Nephron progenitor cell (in vitro differentiated cells): ENCODE measurements at regions not wholly inside any gene's neighbourhood (a gene's known extent, or its start where the extent isn't known, plus 50 kb on each side); places are given as distances from the start of the nearest gene placed in this dataset.

ENCODE experiments used
- DNase-seq: peaks from one replicate; pipeline ENCODE4 v3.0.0; 2021
- H3K27ac Mint-ChIP-seq: 2 replicates; pipeline ENCODE4 v1.8.0; 2021; ENCODE audit warnings: mild to moderate bottlenecking, moderate library complexity, mixed read lengths
- H3K27me3 Mint-ChIP-seq: 2 replicates; pipeline ENCODE4 v1.8.0; 2021; ENCODE audit warnings: mild to moderate bottlenecking, low read depth, mixed read lengths; ENCODE audit not compliant: poor library complexity
- H3K36me3 Mint-ChIP-seq: 2 replicates; pipeline ENCODE4 v1.8.0; 2021; ENCODE audit warnings: low read depth, mixed read lengths
- H3K4me1 Mint-ChIP-seq: 2 replicates; pipeline ENCODE4 v1.8.0; 2021; ENCODE audit warnings: mixed read lengths
- H3K4me3 Mint-ChIP-seq: 2 replicates; pipeline ENCODE4 v1.8.0; 2021; ENCODE audit warnings: mild to moderate bottlenecking, moderate library complexity, mixed read lengths
- H3K9me3 Mint-ChIP-seq: 2 replicates; pipeline ENCODE4 v1.8.0; 2021; ENCODE audit warnings: mild to moderate bottlenecking, moderate library complexity, mixed read lengths
- CTCF ChIP-seq: fragments of 200-600 bp; sonication (generic); IDR thresholded peaks from 2 replicates; pipeline ENCODE4 v1.5.0; 2021; ENCODE audit warnings: antibody characterized with exemption

GRCh38 chr2:226378753-226379705 is 420.6 kb downstream of the IRS1 start:
- Mint-ChIP-seq H3K4me1 (peaks cover 37% of the 10 kb centered on the region), H3K4me3 (no peak overlapping the region), H3K9me3 (peaks cover 3% of the 10 kb centered on the region), H3K36me3 (no peaks in the 10 kb centered on the region), H3K27me3 (peaks cover 6% of the 10 kb centered on the region), H3K27ac (no peak overlapping the region)
- no peak for DNase-seq
- TF ChIP-seq CTCF = no peak

- no peak for TF ChIP-seq CTCF
- Mint-ChIP-seq H3K27ac (peak overlapping the region; percentile 72), H3K4me3 (no peak overlapping the region), H3K27me3 (no peaks in the 10 kb centered on the region), H3K36me3 (no peaks in the 10 kb centered on the region), H3K4me1 (peaks cover 44% of the 10 kb centered on the region), H3K9me3 (peaks cover 3% of the 10 kb centered on the region)
- no peak for DNase-seq
Observed at GRCh38 chr2:226376516-226377180, 423.0 kb downstream of the IRS1 start.

- H3K9me3 Mint-ChIP-seq = no peaks in the 10 kb centered on the region
- H3K4me3 Mint-ChIP-seq = no peak overlapping the region
- no peak for DNase-seq
- H3K27ac Mint-ChIP-seq = peak overlapping the region; percentile 37
- H3K27me3 Mint-ChIP-seq = peaks cover 9% of the 10 kb centered on the region
- H3K4me1 Mint-ChIP-seq = peaks cover 10% of the 10 kb centered on the region
- H3K36me3 Mint-ChIP-seq = no peaks in the 10 kb centered on the region
- TF ChIP-seq CTCF = no peak
Observed at GRCh38 chr2:226366920-226367319, 432.7 kb downstream of the IRS1 start.

GRCh38 chr2:226364217-226364616 is 435.4 kb downstream of the IRS1 start:
- no peak for DNase-seq
- Mint-ChIP-seq H3K36me3 (no peaks in the 10 kb centered on the region), H3K27ac (no peak overlapping the region), H3K9me3 (no peaks in the 10 kb centered on the region), H3K27me3 (peaks cover 5% of the 10 kb centered on the region), H3K4me1 (peaks cover 3% of the 10 kb centered on the region), H3K4me3 (no peak overlapping the region)
- no peak for TF ChIP-seq CTCF

- Mint-ChIP-seq H3K9me3 (no peaks in the 10 kb centered on the region), H3K4me3 (no peak overlapping the region), H3K27ac (no peak overlapping the region), H3K36me3 (no peaks in the 10 kb centered on the region), H3K4me1 (peaks cover 3% of the 10 kb centered on the region), H3K27me3 (peaks cover 8% of the 10 kb centered on the region)
- DNase-seq = no peak
- TF ChIP-seq CTCF = no peak
Observed at GRCh38 chr2:226362980-226363379, 436.6 kb downstream of the IRS1 start.
